T-cell (primary cell): ENCODE measurements at regions not wholly inside any gene's neighbourhood (a gene's known extent, or its start where the extent isn't known, plus 50 kb on each side); places are given as distances from the start of the nearest gene placed in this dataset.

Experiments used
- ATAC-seq, 4 experiments: fragments of 200-7000 bp in 3 of 4; fragments of 150-1000 bp in 1 of 4; cut with Tn5 transposase; replicated peaks in 1 of 4; 1 replicate in 3 of 4; 2 replicates in 1 of 4; pipeline ENCODE4 v1.10.0; 2021; ENCODE audit warnings: moderate library complexity in 3 of 4, mild to moderate bottlenecking in 2 of 4, moderate number of reproducible peaks in 1 of 4
- CTCF ChIA-PET, 2 donors: fragments of 300-600 bp; sonication (Branson Sonifier 250); formaldehyde crosslinking; loops; one replicate each; lab custom pipeline; 2022; ENCODE audit warnings: antibody characterized with exemption in 2 of 2; lab: Charles Lee
- POLR2A ChIA-PET, 2 donors: fragments of 300-600 bp; sonication (Branson Sonifier 250); formaldehyde crosslinking; loops; one replicate each; lab custom pipeline; 2022; ENCODE audit warnings: antibody characterized with exemption in 2 of 2; lab: Charles Lee
- DNase-seq, 35 experiments: peaks; one replicate each; pipeline versions ENCODE4 v3.0.0 to v3.0.0-alpha.2; 2013 to 2023
- H3K27ac ChIP-seq: one replicate; pipeline ENCODE4 v1.5.1; 2013; ENCODE audit warnings: low read length
- H3K27me3 ChIP-seq, 2 experiments: replicated peaks in 1 of 2; 1 replicate in 1 of 2; 2 replicates in 1 of 2; pipeline versions ENCODE4 v1.6.1 to v1.7.0; 2013; ENCODE audit warnings: low read length in 1 of 2, mixed read lengths in 1 of 2; ENCODE audit not compliant: control insufficient read depth in 2 of 2, insufficient read depth in 2 of 2; ENCODE audit errors: extremely low read depth in 1 of 2
- H3K36me3 ChIP-seq, 2 donors: 1 replicate in 1 of 2; 2 replicates in 1 of 2; pipeline versions ENCODE4 v1.6.1 to v1.7.0; 2013; ENCODE audit warnings: low read length in 1 of 2; ENCODE audit not compliant: control insufficient read depth in 2 of 2, insufficient read depth in 1 of 2; ENCODE audit errors: extremely low read depth in 1 of 2
- H3K4me1 ChIP-seq, 2 experiments: 1 replicate in 1 of 2; 2 replicates in 1 of 2; pipeline versions ENCODE4 v1.6.1 to v1.7.0; 2013; ENCODE audit warnings: low read length in 2 of 2, mixed read lengths in 1 of 2; ENCODE audit not compliant: insufficient read depth in 2 of 2, control insufficient read depth in 1 of 2; ENCODE audit errors: extremely low read depth in 1 of 2
- H3K4me3 ChIP-seq, 2 donors: 1 replicate in 1 of 2; 2 replicates in 1 of 2; pipeline versions ENCODE4 v1.5.1 to v1.7.0; 2013; ENCODE audit warnings: mild to moderate bottlenecking in 2 of 2, low read length in 1 of 2, moderate library complexity in 1 of 2; ENCODE audit not compliant: control insufficient read depth in 1 of 2; ENCODE audit errors: extremely low read depth in 1 of 2
- H3K9me3 ChIP-seq: 2 replicates; pipeline ENCODE4 v1.7.0; 2013
- H3K27ac Mint-ChIP-seq, 2 donors: one replicate each; pipeline ENCODE4 v1.8.0; 2020 to 2021; ENCODE audit warnings: mild to moderate bottlenecking in 2 of 2, mixed read lengths in 2 of 2
- H3K27me3 Mint-ChIP-seq, 2 donors: one replicate each; pipeline ENCODE4 v1.8.0; 2021 to 2022; ENCODE audit warnings: mixed read lengths in 2 of 2
- H3K36me3 Mint-ChIP-seq: one replicate; pipeline ENCODE4 v1.8.0; 2021; ENCODE audit warnings: mixed read lengths
- H3K4me1 Mint-ChIP-seq, 3 donors: one replicate each; pipeline ENCODE4 v1.8.0; 2020 to 2022; ENCODE audit warnings: mixed read lengths in 3 of 3, mild to moderate bottlenecking in 1 of 3
- H3K4me3 Mint-ChIP-seq, 3 donors: one replicate each; pipeline ENCODE4 v1.8.0; 2020 to 2022; ENCODE audit warnings: mild to moderate bottlenecking in 3 of 3, mixed read lengths in 3 of 3, moderate library complexity in 3 of 3
- H3K9me3 Mint-ChIP-seq, 3 donors: one replicate each; pipeline ENCODE4 v1.8.0; 2020 to 2022; ENCODE audit warnings: mixed read lengths in 3 of 3
- WGBS: methylation state at CpG from one replicate; pipeline ENCODE4 v1.1.5; 2013; ENCODE audit warnings: missing lambda C conversion rate; ENCODE audit not compliant: insufficient coverage; 5-methylcytosine and 5-hydroxymethylcytosine counted together

- DNase-seq: no peak
- Mint-ChIP-seq H3K27me3 (peaks cover 21 to 38% of the 10 kb centered on the region in 2 donors), H3K36me3 (no peaks in the 10 kb centered on the region), H3K27ac (no peak overlapping the region), H3K4me1 (no peaks in the 10 kb centered on the region), H3K4me3 (no peak overlapping the region), H3K9me3 (no peaks in the 10 kb centered on the region)
- Histone ChIP-seq H3K9me3 (no peaks in the 10 kb centered on the region), H3K36me3 (no peaks in the 10 kb centered on the region), H3K27ac (no peak overlapping the region), H3K4me1 (no peaks in the 10 kb centered on the region), H3K27me3 (peaks cover 0 to 13% of the 10 kb centered on the region in 2 experiments), H3K4me3 (no peak overlapping the region)
- WGBS: 86% methylated on average over 1 of the region's 2 CpGs
- ChIA-PET CTCF (no interaction called here), POLR2A (no interaction called here)
- no peak for ATAC-seq
Measured at GRCh38 chr6:40077736-40078135, 143.5 kb upstream of the MOCS1 start.

- H3K9me3 ChIP-seq: no peaks in the 10 kb centered on the region
- Mint-ChIP-seq H3K27me3 (peaks cover 22 to 42% of the 10 kb centered on the region in 2 donors), H3K36me3 (no peaks in the 10 kb centered on the region), H3K4me3 (no peak overlapping the region), H3K4me1 (no peaks in the 10 kb centered on the region), H3K9me3 (no peaks in the 10 kb centered on the region), H3K27ac (no peak overlapping the region)
- ChIA-PET CTCF (no interaction called here), POLR2A (no interaction called here)
- H3K4me1 ChIP-seq: no peaks in the 10 kb centered on the region
- DNase-seq (no peak), ATAC-seq (no peak)
- H3K4me3 ChIP-seq: no peak overlapping the region
- WGBS: 0% methylated on average over 1 of the region's 2 CpGs
- peaks cover 0 to 13% of the 10 kb centered on the region in 2 experiments for H3K27me3 ChIP-seq
- H3K36me3 ChIP-seq: no peaks in the 10 kb centered on the region
- H3K27ac ChIP-seq: no peak overlapping the region
Measured at GRCh38 chr6:40077315-40077714, 143.1 kb upstream of the MOCS1 start.

GRCh38 chr6:40075056-40075590 is 140.9 kb upstream of the MOCS1 start:
- ChIA-PET CTCF (no interaction called here), POLR2A (no interaction called here)
- Mint-ChIP-seq H3K4me3 (no peak overlapping the region), H3K4me1 (no peaks in the 10 kb centered on the region), H3K9me3 (no peaks in the 10 kb centered on the region), H3K27me3 (peaks cover 22 to 39% of the 10 kb centered on the region in 2 donors), H3K27ac (no peak overlapping the region), H3K36me3 (no peaks in the 10 kb centered on the region)
- peaks cover 0 to 13% of the 10 kb centered on the region in 2 experiments for H3K27me3 ChIP-seq
- H3K4me1 ChIP-seq: no peaks in the 10 kb centered on the region
- H3K36me3 ChIP-seq: no peaks in the 10 kb centered on the region
- ATAC-seq (no peak), DNase-seq (no peak)
- whole genome bisulfite sequencing: no CpG with 5 or more reads among the region's 1 CpG
- H3K4me3 ChIP-seq: no peak overlapping the region
- no peaks in the 10 kb centered on the region for H3K9me3 ChIP-seq
- no peak overlapping the region for H3K27ac ChIP-seq

GRCh38 chr6:40074306-40075055 is 140.2 kb upstream of the MOCS1 start:
- Histone ChIP-seq H3K27me3 (peaks cover 0 to 10% of the 10 kb centered on the region in 2 experiments), H3K4me1 (no peaks in the 10 kb centered on the region), H3K36me3 (no peaks in the 10 kb centered on the region), H3K4me3 (no peak overlapping the region), H3K27ac (no peak overlapping the region), H3K9me3 (no peaks in the 10 kb centered on the region)
- DNase-seq (no peak), ATAC-seq (no peak)
- no peak overlapping the region for H3K27ac Mint-ChIP-seq
- WGBS: 91% methylated on average over 7 of the region's 8 CpGs
- H3K9me3 Mint-ChIP-seq: no peaks in the 10 kb centered on the region
- no peaks in the 10 kb centered on the region for H3K36me3 Mint-ChIP-seq
- no peak overlapping the region for H3K4me3 Mint-ChIP-seq
- POLR2A ChIA-PET: no interaction called here
- H3K27me3 Mint-ChIP-seq: peaks cover 22 to 39% of the 10 kb centered on the region in 2 donors
- CTCF ChIA-PET: no interaction called here
- H3K4me1 Mint-ChIP-seq: no peaks in the 10 kb centered on the region

GRCh38 chr6:40066372-40066771 is 132.1 kb upstream of the MOCS1 start:
- ChIA-PET CTCF (no interaction called here), POLR2A (no interaction called here)
- Histone ChIP-seq H3K27ac (no peak overlapping the region), H3K4me3 (no peak overlapping the region), H3K9me3 (no peaks in the 10 kb centered on the region), H3K4me1 (no peaks in the 10 kb centered on the region), H3K36me3 (no peaks in the 10 kb centered on the region), H3K27me3 (no peaks in the 10 kb centered on the region)
- no peaks in the 10 kb centered on the region for H3K4me1 Mint-ChIP-seq
- H3K36me3 Mint-ChIP-seq: no peaks in the 10 kb centered on the region
- peaks cover 5 to 9% (median 6%) of the 10 kb centered on the region in 3 donors for H3K9me3 Mint-ChIP-seq
- peaks cover 0 to 9% of the 10 kb centered on the region in 2 donors for H3K27me3 Mint-ChIP-seq
- H3K4me3 Mint-ChIP-seq: no peak overlapping the region
- DNase-seq (no peak), ATAC-seq (no peak)
- no peak overlapping the region for H3K27ac Mint-ChIP-seq

- no peak overlapping the region for H3K4me3 Mint-ChIP-seq
- no peaks in the 10 kb centered on the region for H3K9me3 ChIP-seq
- ChIA-PET POLR2A (no interaction called here), CTCF (no interaction called here)
- peaks cover 0 to 12% of the 10 kb centered on the region in 2 donors for H3K27me3 Mint-ChIP-seq
- H3K36me3 ChIP-seq: no peaks in the 10 kb centered on the region
- no peaks in the 10 kb centered on the region for H3K4me1 Mint-ChIP-seq
- H3K4me3 ChIP-seq: no peak overlapping the region
- no peaks in the 10 kb centered on the region for H3K36me3 Mint-ChIP-seq
- H3K27ac Mint-ChIP-seq: no peak overlapping the region
- no CpG with 5 or more reads among the region's 1 CpG for WGBS
- H3K4me1 ChIP-seq: no peaks in the 10 kb centered on the region
- peaks cover 0 to 3% (median 0%) of the 10 kb centered on the region in 3 donors for H3K9me3 Mint-ChIP-seq
- H3K27me3 ChIP-seq: peaks cover 0 to 16% of the 10 kb centered on the region in 2 experiments
- no peak for DNase-seq
- H3K27ac ChIP-seq: no peak overlapping the region
- no peak for ATAC-seq
Measured at GRCh38 chr6:40056865-40057264, 122.6 kb upstream of the MOCS1 start.
